ENCODE measurements at regions not wholly inside any gene's neighbourhood (a gene's known extent, or its start where the extent isn't known, plus 50 kb on each side); places are given as distances from the start of the nearest gene placed in this dataset.

DNA sequence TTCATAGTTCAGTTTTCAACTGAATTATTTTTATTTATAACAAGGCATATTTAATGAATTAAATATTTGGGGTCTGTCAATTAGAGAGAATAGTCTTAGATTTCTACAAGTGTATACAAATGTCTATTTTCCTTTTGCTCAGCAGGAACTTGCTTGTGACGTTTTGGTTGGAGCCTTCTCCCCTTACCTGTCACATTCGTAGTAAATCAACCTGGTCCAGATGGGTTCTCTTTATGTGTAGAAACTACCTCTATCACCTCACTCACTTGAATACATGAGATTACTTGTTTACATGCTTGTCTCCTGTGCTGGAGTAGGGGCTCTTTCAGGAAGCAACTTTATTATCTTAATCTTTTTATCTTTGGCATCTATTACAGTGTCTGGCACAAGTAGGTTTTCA is 938.3 kb upstream of the IGFBP7 start:
- TF ChIP-seq HSF1 (IDR thresholded peaks at IDR 0.05; ENCODE audit: low read depth, low read length): no peak
- no peak for TF ChIP-seq FOS (IDR thresholded peaks at IDR 0.05; ENCODE audit: borderline replicate concordance, extremely low read depth, insufficient read length)
- TF ChIP-seq HDGF (IDR thresholded peaks at IDR 0.05): no peak
- TF ChIP-seq, protein P1, sequence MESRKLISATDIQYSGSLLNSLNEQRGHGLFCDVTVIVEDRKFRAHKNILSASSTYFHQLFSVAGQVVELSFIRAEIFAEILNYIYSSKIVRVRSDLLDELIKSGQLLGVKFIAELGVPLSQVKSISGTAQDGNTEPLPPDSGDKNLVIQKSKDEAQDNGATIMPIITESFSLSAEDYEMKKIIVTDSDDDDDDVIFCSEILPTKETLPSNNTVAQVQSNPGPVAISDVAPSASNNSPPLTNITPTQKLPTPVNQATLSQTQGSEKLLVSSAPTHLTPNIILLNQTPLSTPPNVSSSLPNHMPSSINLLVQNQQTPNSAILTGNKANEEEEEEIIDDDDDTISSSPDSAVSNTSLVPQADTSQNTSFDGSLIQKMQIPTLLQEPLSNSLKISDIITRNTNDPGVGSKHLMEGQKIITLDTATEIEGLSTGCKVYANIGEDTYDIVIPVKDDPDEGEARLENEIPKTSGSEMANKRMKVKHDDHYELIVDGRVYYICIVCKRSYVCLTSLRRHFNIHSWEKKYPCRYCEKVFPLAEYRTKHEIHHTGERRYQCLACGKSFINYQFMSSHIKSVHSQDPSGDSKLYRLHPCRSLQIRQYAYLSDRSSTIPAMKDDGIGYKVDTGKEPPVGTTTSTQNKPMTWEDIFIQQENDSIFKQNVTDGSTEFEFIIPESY (IDR thresholded peaks at IDR 0.05): no peak
- TF ChIP-seq MLLT1 (IDR thresholded peaks at IDR 0.05): no peak
- TF ChIP-seq SP1 (IDR thresholded peaks at IDR 0.05; ENCODE audit: low read depth, low read length): no peak
- TF ChIP-seq RFX5 (IDR thresholded peaks at IDR 0.05; ENCODE audit: low read depth, low read length): no peak
- no peak for TF ChIP-seq SREBF1 (IDR thresholded peaks at IDR 0.05; ENCODE audit: low read length)
- TF ChIP-seq ZBED1 (IDR thresholded peaks at IDR 0.05; ENCODE audit: borderline replicate concordance): no peak
- Histone ChIP-seq H3K9ac (ENCODE audit: control insufficient read depth, insufficient read depth, low read length) (no peak overlapping the region), H3K36me3 (ENCODE audit: control insufficient read depth in 2 of 2, insufficient read depth in 2 of 2, low read length in 1 of 2) (no peaks in the 10 kb centered on the region), H3K79me2 (ENCODE audit: control insufficient read depth, insufficient read depth, low read length) (no peaks in the 10 kb centered on the region), H4K20me1 (ENCODE audit: control insufficient read depth, insufficient read depth) (no peaks in the 10 kb centered on the region), H3K4me2 (ENCODE audit: control insufficient read depth, insufficient read depth) (no peak overlapping the region), H3K27ac (ENCODE audit: control insufficient read depth, insufficient read depth) (no peak overlapping the region), H3K4me1 (ENCODE audit: control insufficient read depth, insufficient read depth, low read length) (no peaks in the 10 kb centered on the region), H3K27me3 (replicated peaks in 1 of 2; ENCODE audit: control insufficient read depth in 2 of 2, insufficient read depth in 2 of 2, low read length in 1 of 2) (no peaks in the 10 kb centered on the region), H2AFZ (ENCODE audit: control insufficient read depth, low read depth, low read length) (no peak overlapping the region), H3K4me3 (no peak overlapping the region), H3K9me3 (replicated peaks; ENCODE audit: control insufficient read depth, insufficient read depth, low read length) (no peaks in the 10 kb centered on the region)
- ATAC-seq (no peak), FAIRE-seq (no peak), DNase-seq (ENCODE audit: low read depth, low spot score) (no peak)
- RAD21 ChIA-PET (ENCODE audit: unreplicated experiment): no interaction called here
- CTCF ChIA-PET: no interaction called here
- POLR2A ChIA-PET: no interaction called here
- intact Hi-C loops (cut with micrococcal nuclease; ENCODE audit: unreplicated experiment): no loop called here
- SMC1A ChIA-PET (ENCODE audit: uncharacterized antibody, unreplicated experiment): no interaction called here
- whole genome bisulfite sequencing (ENCODE audit: insufficient coverage, insufficient replicate concordance, low lambda C conversion rate, missing lambda C conversion rate): 0% methylated on average over 2 of the region's 2 CpGs
- no TSS peak for BruUV-seq (replicated peaks)
- in situ Hi-C loops (cut with MboI): no loop called here

Data from GM12878 (cell line).